C4-2B (cell line): ENCODE measurements at regions not wholly inside any gene's neighbourhood (a gene's known extent, or its start where the extent isn't known, plus 50 kb on each side); places are given as distances from the start of the nearest gene placed in this dataset.

Source experiments
- CTCF ChIP-seq: fragments of 450-650 bp; conservative IDR thresholded peaks from 2 replicates; pipeline ENCODE4 v1.5.1; 2017; ENCODE audit warnings: mild to moderate bottlenecking
- ZFX ChIP-seq: fragments of 450-650 bp; IDR thresholded peaks from 2 replicates; pipeline ENCODE4 v1.6.1; 2017

GRCh38 chr3:31172336-31172735 lies 277.9 kb upstream of the GADL1 start:
- no peak for TF ChIP-seq CTCF
- TF ChIP-seq ZFX = no peak
